Progenitor cell of endocrine pancreas (in vitro differentiated cells): ENCODE measurements at regions not wholly inside any gene's neighbourhood (a gene's known extent, or its start where the extent isn't known, plus 50 kb on each side); places are given as distances from the start of the nearest gene placed in this dataset.
A peak's percentile ranks its signal among the peaks of the same experiment; 100 is the strongest.

Experiments
- DNase-seq: peaks from one replicate; pipeline ENCODE4 v3.0.0; 2021; ENCODE audit warnings: low spot score; ENCODE audit not compliant: unreplicated experiment
- H3K27ac Mint-ChIP-seq: 2 replicates; pipeline ENCODE4 v1.8.0; 2021; ENCODE audit warnings: mild to moderate bottlenecking, moderate library complexity, mixed read lengths
- H3K27me3 Mint-ChIP-seq: 2 replicates; pipeline ENCODE4 v1.8.0; 2021; ENCODE audit warnings: mixed read lengths
- H3K36me3 Mint-ChIP-seq: 2 replicates; pipeline ENCODE4 v1.8.0; 2022; ENCODE audit warnings: mixed read lengths; ENCODE audit not compliant: insufficient read depth
- H3K4me1 Mint-ChIP-seq: 2 replicates; pipeline ENCODE4 v1.8.0; 2021; ENCODE audit warnings: low read depth, mixed read lengths
- H3K4me3 Mint-ChIP-seq: 2 replicates; pipeline ENCODE4 v1.8.0; 2021; ENCODE audit warnings: low read depth, mild to moderate bottlenecking, moderate library complexity, mixed read lengths
- H3K9me3 Mint-ChIP-seq: 2 replicates; pipeline ENCODE4 v1.8.0; 2021; ENCODE audit warnings: low read depth, mixed read lengths
- CTCF ChIP-seq: fragments of 200-600 bp; sonication (generic); IDR thresholded peaks from one replicate; pipeline ENCODE4 v1.5.0; 2021; ENCODE audit warnings: antibody characterized with exemption, mild to moderate bottlenecking; ENCODE audit not compliant: unreplicated experiment

DNA sequence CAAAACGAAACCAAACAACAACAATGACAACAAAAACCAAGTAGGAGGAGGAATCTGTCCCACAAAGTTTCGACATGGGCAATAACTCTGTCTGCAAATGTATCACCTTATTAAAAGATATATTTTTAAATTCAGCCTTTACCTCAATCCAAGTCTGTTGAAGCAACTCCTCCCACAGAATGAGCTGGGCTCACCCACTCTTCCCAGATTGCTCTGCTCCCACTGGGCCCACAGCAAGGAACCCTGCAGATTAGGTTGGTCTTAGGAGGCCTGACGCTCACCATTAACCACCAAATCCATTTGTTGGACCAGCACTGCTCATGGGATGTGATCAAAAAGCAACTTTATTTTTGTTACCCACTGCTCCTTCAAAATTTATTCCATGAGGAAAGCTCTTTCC is 114.7 kb upstream of the CDC42BPA start:
- no peak overlapping the region for H3K4me3 Mint-ChIP-seq
- H3K36me3 Mint-ChIP-seq = no peaks in the 10 kb centered on the region
- no peak for DNase-seq
- H3K27ac Mint-ChIP-seq = no peak overlapping the region
- no peaks in the 10 kb centered on the region for H3K9me3 Mint-ChIP-seq
- H3K27me3 Mint-ChIP-seq = peaks cover 9% of the 10 kb centered on the region
- H3K4me1 Mint-ChIP-seq = peaks cover 6% of the 10 kb centered on the region
- no peak for TF ChIP-seq CTCF

DNA sequence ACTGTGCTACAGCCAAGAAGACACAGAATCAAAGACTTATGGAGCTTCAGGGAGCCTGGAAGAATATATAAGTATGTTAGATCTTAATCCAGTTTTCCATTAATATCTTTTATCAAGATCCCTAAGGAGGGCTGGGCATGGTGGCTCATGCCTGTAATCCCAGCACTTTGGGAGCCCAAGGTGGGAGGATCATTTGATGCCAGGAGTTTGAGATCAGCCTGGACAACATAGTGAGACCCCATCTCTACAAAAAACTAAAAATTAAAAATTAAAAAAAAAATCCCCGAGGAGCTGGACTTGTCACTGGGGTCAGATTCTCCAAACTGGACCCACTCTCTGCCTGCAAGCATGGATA is 113.9 kb upstream of the CDC42BPA start:
- Mint-ChIP-seq H3K36me3 (no peaks in the 10 kb centered on the region), H3K9me3 (no peaks in the 10 kb centered on the region), H3K4me3 (no peak overlapping the region), H3K27me3 (peaks cover 5% of the 10 kb centered on the region), H3K27ac (peak overlapping the region; percentile 91), H3K4me1 (peaks cover 6% of the 10 kb centered on the region)
- DNase-seq = no peak
- no peak for TF ChIP-seq CTCF

DNA sequence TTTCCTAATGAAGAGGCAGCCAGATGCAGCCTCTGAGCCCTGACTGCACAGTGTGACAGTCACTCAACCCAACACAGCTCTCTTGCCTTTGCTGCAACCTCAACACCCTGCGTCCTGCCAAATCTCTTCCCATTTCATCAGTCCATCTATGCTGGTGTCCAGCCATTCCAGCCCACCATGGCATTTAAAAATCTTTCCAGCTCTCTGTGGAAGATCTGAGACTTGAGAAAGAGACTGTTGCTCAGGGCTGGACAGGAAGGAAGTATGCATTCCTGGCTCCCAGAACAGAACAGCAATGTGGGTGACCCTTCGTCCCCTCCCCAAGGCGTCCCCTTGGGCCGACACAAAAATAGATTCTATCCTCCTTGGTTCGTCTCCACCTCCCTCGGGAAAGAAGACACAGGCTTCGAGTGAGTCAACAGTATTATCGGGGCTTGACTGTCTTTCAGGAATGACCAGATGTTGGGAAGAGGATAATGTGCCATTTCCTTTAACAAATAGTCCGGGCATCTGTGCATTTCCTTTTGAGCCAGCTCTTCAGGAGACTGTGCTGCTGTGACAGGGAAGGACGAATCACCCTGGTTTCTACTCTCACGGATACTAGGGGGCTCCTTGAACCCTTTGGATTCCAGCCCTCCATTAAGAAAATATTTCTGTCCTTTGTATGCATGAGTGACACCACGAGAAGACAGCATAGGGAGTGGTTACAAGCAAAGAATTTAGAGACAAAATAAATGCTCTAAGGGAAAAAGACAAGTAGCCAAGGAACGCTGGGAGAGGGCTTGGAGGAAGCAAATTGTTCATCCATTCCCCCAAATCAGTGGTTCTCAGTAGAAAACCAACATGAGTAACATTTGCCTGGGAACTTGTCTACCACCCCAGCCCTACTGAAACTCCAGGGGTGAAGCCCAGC is 111.4 kb upstream of the CDC42BPA start:
- Mint-ChIP-seq H3K27ac (no peak overlapping the region), H3K27me3 (no peaks in the 10 kb centered on the region), H3K36me3 (no peaks in the 10 kb centered on the region), H3K4me1 (peaks cover 6% of the 10 kb centered on the region), H3K9me3 (no peaks in the 10 kb centered on the region), H3K4me3 (no peak overlapping the region)
- no peak for TF ChIP-seq CTCF
- DNase-seq = no peak

DNA sequence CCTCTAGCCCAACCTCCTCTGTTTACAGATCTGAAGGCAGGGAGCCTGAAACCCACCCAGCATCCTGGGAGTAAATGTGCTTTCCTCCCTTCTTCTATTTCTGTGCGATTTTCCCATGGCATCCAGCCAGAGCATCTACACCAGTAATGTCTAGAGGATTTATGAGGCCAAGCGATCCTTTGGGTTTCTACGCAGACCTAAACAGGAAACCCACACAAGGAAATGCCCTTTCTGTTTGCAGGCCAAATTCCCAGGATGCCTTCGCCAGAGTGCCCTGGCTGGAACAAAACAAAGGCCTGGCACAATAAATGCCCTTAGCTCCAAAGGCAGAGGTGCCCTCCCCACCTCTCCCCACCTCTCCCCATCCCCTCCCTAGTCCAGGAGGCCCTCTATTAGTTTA is 110.5 kb upstream of the CDC42BPA start:
- Mint-ChIP-seq H3K27me3 (no peaks in the 10 kb centered on the region), H3K4me3 (no peak overlapping the region), H3K27ac (no peak overlapping the region), H3K4me1 (peaks cover 6% of the 10 kb centered on the region), H3K9me3 (no peaks in the 10 kb centered on the region), H3K36me3 (no peaks in the 10 kb centered on the region)
- DNase-seq = no peak
- TF ChIP-seq CTCF = no peak

- Mint-ChIP-seq H3K27me3 (peaks cover 2% of the 10 kb centered on the region), H3K4me1 (peaks cover 6% of the 10 kb centered on the region), H3K36me3 (no peaks in the 10 kb centered on the region), H3K4me3 (no peak overlapping the region), H3K27ac (no peak overlapping the region), H3K9me3 (no peaks in the 10 kb centered on the region)
- DNase-seq = no peak
- no peak for TF ChIP-seq CTCF
These were observed 109.1 kb upstream of the CDC42BPA start for GRCh38 chr1:227427411-227427810.
